ENCODE measurements at regions not wholly inside any gene's neighbourhood (a gene's known extent, or its start where the extent isn't known, plus 50 kb on each side); places are given as distances from the start of the nearest gene placed in this dataset.

- DNase-seq (ENCODE audit: extremely low read depth in 1 of 2, low read depth in 1 of 2) = no peak
These were observed 394.8 kb downstream of the PRDM2 start for GRCh38 chr1:14094611-14095400.

- no peak for DNase-seq (ENCODE audit: extremely low read depth in 1 of 2, low read depth in 1 of 2)
These were observed 398.4 kb downstream of the PRDM2 start for GRCh38 chr1:14098294-14098913.

- DNase-seq (ENCODE audit: extremely low read depth in 1 of 2, low read depth in 1 of 2) = no peak
These were observed 400.5 kb downstream of the PRDM2 start for GRCh38 chr1:14100444-14100843.

- no peak for DNase-seq (ENCODE audit: extremely low read depth in 1 of 2, low read depth in 1 of 2)
These were observed 400.9 kb downstream of the PRDM2 start for GRCh38 chr1:14100919-14101318.

GRCh38 chr1:14102180-14102579 lies 402.2 kb downstream of the PRDM2 start:
- DNase-seq (ENCODE audit: extremely low read depth in 1 of 2, low read depth in 1 of 2) = no peak

- no peak for DNase-seq (ENCODE audit: extremely low read depth in 1 of 2, low read depth in 1 of 2)
These were observed 404.0 kb downstream of the PRDM2 start for GRCh38 chr1:14103878-14104430.

- DNase-seq (ENCODE audit: extremely low read depth in 1 of 2, low read depth in 1 of 2) = no peak
These were observed 406.1 kb downstream of the PRDM2 start for GRCh38 chr1:14106126-14106525.

GRCh38 chr1:14106679-14107313 lies 406.8 kb downstream of the PRDM2 start:
- no peak for DNase-seq (ENCODE audit: extremely low read depth in 1 of 2, low read depth in 1 of 2)

- no peak for DNase-seq (ENCODE audit: extremely low read depth in 1 of 2, low read depth in 1 of 2)
These were observed 408.6 kb downstream of the PRDM2 start for GRCh38 chr1:14108356-14109275.

GRCh38 chr1:14109276-14109635 lies 409.3 kb downstream of the PRDM2 start:
- DNase-seq (ENCODE audit: extremely low read depth in 1 of 2, low read depth in 1 of 2) = no peak

GRCh38 chr1:14110040-14110439 lies 410.1 kb downstream of the PRDM2 start:
- no peak for DNase-seq (ENCODE audit: extremely low read depth in 1 of 2, low read depth in 1 of 2)

GRCh38 chr1:14111121-14111520 lies 411.1 kb downstream of the PRDM2 start:
- DNase-seq (ENCODE audit: extremely low read depth in 1 of 2, low read depth in 1 of 2) = no peak

- no peak for DNase-seq (ENCODE audit: extremely low read depth in 1 of 2, low read depth in 1 of 2)
These were observed 412.6 kb downstream of the PRDM2 start for GRCh38 chr1:14112613-14113012.

- no peak for DNase-seq (ENCODE audit: extremely low read depth in 1 of 2, low read depth in 1 of 2)
These were observed 413.3 kb downstream of the PRDM2 start for GRCh38 chr1:14113271-14113670.

- no peak for DNase-seq (ENCODE audit: extremely low read depth in 1 of 2, low read depth in 1 of 2)
These were observed 414.0 kb downstream of the PRDM2 start for GRCh38 chr1:14113841-14114567.

- no peak for DNase-seq (ENCODE audit: extremely low read depth in 1 of 2, low read depth in 1 of 2)
These were observed 416.0 kb downstream of the PRDM2 start for GRCh38 chr1:14115976-14116375.

GRCh38 chr1:14117700-14118099 lies 417.7 kb downstream of the PRDM2 start:
- DNase-seq (ENCODE audit: extremely low read depth in 1 of 2, low read depth in 1 of 2) = no peak

- DNase-seq (ENCODE audit: extremely low read depth in 1 of 2, low read depth in 1 of 2) = no peak
These were observed 418.9 kb downstream of the PRDM2 start for GRCh38 chr1:14118691-14119485.

GRCh38 chr1:14120895-14121294 lies 420.9 kb downstream of the PRDM2 start:
- no peak for DNase-seq (ENCODE audit: extremely low read depth in 1 of 2, low read depth in 1 of 2)

Data from activated CD8-positive, alpha-beta memory T cell treated with anti-CD3 and anti-CD28 coated beads for 1 hour (primary cell).